WERI-Rb-1 (cell line): ENCODE measurements at regions not wholly inside any gene's neighbourhood (a gene's known extent, or its start where the extent isn't known, plus 50 kb on each side); places are given as distances from the start of the nearest gene placed in this dataset.

Experiments
- DNase-seq: peaks from one replicate; pipeline ENCODE4 v3.0.0-alpha.2; 2020
- H3K27ac ChIP-seq: fragments of 250-450 bp; sonication (Bioruptor Pico); 2 replicates; pipeline ENCODE4 v1.5.1; 2020; ENCODE audit warnings: mild to moderate bottlenecking, moderate library complexity
- H3K27me3 ChIP-seq: fragments of 250-450 bp; sonication (Bioruptor Pico); 2 replicates; pipeline ENCODE4 v1.5.1; 2021; ENCODE audit warnings: mild to moderate bottlenecking, low read depth, moderate library complexity; ENCODE audit not compliant: insufficient read depth, severe bottlenecking
- H3K36me3 ChIP-seq: fragments of 250-450 bp; sonication (Bioruptor Pico); 2 replicates; pipeline ENCODE4 v1.5.1; 2020; ENCODE audit warnings: mild to moderate bottlenecking, moderate library complexity
- H3K4me3 ChIP-seq: 2 replicates; pipeline ENCODE4 v1.5.1; 2011; ENCODE audit warnings: low read depth, mild to moderate bottlenecking, control low read depth, low read length
- H3K9me3 ChIP-seq: fragments of 250-450 bp; sonication (Bioruptor Pico); 2 replicates; pipeline ENCODE4 v1.5.1; 2021; ENCODE audit warnings: mild to moderate bottlenecking, moderate library complexity; ENCODE audit not compliant: severe bottlenecking
- CTCF ChIP-seq: IDR thresholded peaks from 2 replicates; pipeline ENCODE4 v1.5.1; 2011; ENCODE audit warnings: low read depth, mild to moderate bottlenecking, control low read depth, inconsistent platforms, low read length

- H3K27ac ChIP-seq = no peak overlapping the region
- DNase-seq = no peak
- H3K27me3 ChIP-seq = no peaks in the 10 kb centered on the region
- H3K4me3 ChIP-seq = no peak overlapping the region
- no peaks in the 10 kb centered on the region for H3K9me3 ChIP-seq
- TF ChIP-seq CTCF = no peak
- no peaks in the 10 kb centered on the region for H3K36me3 ChIP-seq
These were observed 58.3 kb downstream of the C11orf87 start for GRCh38 chr11:109480251-109480650.

- Histone ChIP-seq H3K4me3 (no peak overlapping the region), H3K9me3 (no peaks in the 10 kb centered on the region), H3K27ac (no peak overlapping the region), H3K36me3 (no peaks in the 10 kb centered on the region), H3K27me3 (no peaks in the 10 kb centered on the region)
- no peak for TF ChIP-seq CTCF
- no peak for DNase-seq
These were observed 64.1 kb downstream of the C11orf87 start for GRCh38 chr11:109486129-109486528.

GRCh38 chr11:109490953-109491635 lies 69.1 kb downstream of the C11orf87 start:
- H3K36me3 ChIP-seq = no peaks in the 10 kb centered on the region
- no peaks in the 10 kb centered on the region for H3K9me3 ChIP-seq
- no peaks in the 10 kb centered on the region for H3K27me3 ChIP-seq
- DNase-seq = no peak
- H3K27ac ChIP-seq = no peak overlapping the region
- H3K4me3 ChIP-seq = no peak overlapping the region
- TF ChIP-seq CTCF = no peak

- no peaks in the 10 kb centered on the region for H3K9me3 ChIP-seq
- no peak overlapping the region for H3K4me3 ChIP-seq
- TF ChIP-seq CTCF = no peak
- no peak overlapping the region for H3K27ac ChIP-seq
- DNase-seq = no peak
- H3K36me3 ChIP-seq = no peaks in the 10 kb centered on the region
- H3K27me3 ChIP-seq = no peaks in the 10 kb centered on the region
These were observed 84.1 kb downstream of the C11orf87 start for GRCh38 chr11:109506115-109506514.

- TF ChIP-seq CTCF = no peak
- no peaks in the 10 kb centered on the region for H3K9me3 ChIP-seq
- H3K27ac ChIP-seq = no peak overlapping the region
- no peaks in the 10 kb centered on the region for H3K36me3 ChIP-seq
- no peaks in the 10 kb centered on the region for H3K27me3 ChIP-seq
- no peak overlapping the region for H3K4me3 ChIP-seq
- no peak for DNase-seq
These were observed 85.3 kb downstream of the C11orf87 start for GRCh38 chr11:109507331-109507730.

- DNase-seq = no peak
- H3K36me3 ChIP-seq = no peaks in the 10 kb centered on the region
- H3K27me3 ChIP-seq = no peaks in the 10 kb centered on the region
These were observed 86.0 kb downstream of the C11orf87 start for GRCh38 chr11:109507836-109508561.

More at GRCh38 chr11:109507836-109508561, 86.0 kb downstream of the C11orf87 start:
- Histone ChIP-seq H3K9me3 (no peaks in the 10 kb centered on the region), H3K27ac (no peak overlapping the region), H3K4me3 (no peak overlapping the region)
- TF ChIP-seq CTCF = no peak
